Stimulated activated CD8-positive, alpha-beta memory T cell treated with anti-CD3 and anti-CD28 coated beads, Interleukin-2, amount 100 ng/mL, for 48 hours (primary cell): ENCODE measurements at regions not wholly inside any gene's neighbourhood (a gene's known extent, or its start where the extent isn't known, plus 50 kb on each side); places are given as distances from the start of the nearest gene placed in this dataset.

Experiments
- DNase-seq, 2 donors: peaks; one replicate each; pipeline ENCODE4 v3.0.0-alpha.2; 2020; ENCODE audit warnings: low read depth in 2 of 2

DNA sequence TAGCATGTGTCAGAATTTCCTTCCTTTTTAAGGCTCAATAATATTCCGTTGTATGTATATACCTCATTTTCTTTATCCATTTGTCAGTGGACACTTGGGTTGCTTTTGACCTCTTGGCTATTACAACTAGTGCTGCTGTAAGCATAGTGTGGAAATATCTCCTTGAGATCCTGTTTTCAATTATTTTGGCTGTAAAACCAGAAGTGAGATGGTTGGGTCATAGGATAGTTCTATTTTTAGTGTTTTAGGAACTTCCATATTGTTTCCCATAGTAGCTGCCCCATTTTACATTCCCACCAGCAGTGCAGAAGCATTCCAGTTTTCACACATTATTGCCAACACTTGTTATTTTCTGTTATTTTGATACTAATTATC lies 70.4 kb upstream of the C15orf39 start:
- DNase-seq = no peak

DNA sequence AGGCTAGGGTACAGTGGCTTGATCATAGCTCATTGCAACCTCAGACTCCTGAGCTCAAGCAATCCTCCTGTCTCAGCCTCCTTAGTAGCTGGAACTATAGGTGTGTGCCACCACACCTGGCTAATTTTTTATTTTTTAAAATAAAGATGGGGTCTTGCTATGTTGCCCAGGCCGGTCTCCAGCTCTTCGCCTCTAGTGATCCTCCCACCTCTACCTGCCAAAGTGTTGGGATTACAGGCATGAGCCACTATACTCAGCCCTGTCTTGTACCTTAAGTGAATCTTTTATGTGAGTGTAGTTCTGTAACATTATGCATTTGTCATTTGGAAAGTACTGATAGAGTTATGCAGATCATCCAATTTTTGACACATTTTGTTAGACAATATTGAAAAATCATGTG lies 66.9 kb upstream of the C15orf39 start:
- no peak for DNase-seq

DNA sequence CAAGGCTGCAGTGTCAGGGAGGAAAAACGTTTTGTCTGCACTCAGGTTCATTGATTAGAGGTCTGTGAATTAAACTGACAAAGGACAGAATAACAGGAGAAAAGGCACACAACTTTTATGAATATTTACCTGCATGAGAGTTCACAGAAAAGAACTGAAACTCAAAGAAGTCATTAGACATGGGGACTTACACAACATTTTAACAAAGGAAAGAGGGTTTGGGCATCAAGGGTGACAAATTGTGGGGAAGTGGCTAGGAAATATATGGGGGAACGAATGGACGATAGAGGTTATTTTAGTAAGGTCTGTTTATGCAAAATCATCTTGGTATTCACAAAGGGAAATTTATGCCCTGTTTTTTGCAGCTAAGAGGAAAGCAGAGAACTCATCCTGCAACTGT lies 65.6 kb upstream of the C15orf39 start:
- no peak for DNase-seq

DNA sequence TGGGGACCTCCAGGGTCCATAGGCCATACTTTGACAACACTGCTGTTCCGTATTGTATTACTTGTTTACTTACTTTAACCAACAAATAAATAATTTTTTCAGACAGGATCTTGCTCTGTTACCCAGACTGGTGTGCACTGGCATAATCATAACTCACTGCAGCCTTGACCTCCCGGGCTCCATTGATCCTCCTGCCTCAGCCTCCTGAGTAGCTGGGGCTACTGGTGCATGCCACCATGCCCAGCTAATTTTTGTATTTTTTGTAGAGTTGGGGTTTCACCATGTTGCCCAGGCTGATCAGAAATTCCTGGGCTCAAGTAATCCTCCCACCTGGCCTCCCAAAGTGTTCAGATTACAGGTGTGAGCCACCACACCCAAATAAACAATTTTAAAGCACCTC lies 64.9 kb upstream of the C15orf39 start:
- no peak for DNase-seq

DNA sequence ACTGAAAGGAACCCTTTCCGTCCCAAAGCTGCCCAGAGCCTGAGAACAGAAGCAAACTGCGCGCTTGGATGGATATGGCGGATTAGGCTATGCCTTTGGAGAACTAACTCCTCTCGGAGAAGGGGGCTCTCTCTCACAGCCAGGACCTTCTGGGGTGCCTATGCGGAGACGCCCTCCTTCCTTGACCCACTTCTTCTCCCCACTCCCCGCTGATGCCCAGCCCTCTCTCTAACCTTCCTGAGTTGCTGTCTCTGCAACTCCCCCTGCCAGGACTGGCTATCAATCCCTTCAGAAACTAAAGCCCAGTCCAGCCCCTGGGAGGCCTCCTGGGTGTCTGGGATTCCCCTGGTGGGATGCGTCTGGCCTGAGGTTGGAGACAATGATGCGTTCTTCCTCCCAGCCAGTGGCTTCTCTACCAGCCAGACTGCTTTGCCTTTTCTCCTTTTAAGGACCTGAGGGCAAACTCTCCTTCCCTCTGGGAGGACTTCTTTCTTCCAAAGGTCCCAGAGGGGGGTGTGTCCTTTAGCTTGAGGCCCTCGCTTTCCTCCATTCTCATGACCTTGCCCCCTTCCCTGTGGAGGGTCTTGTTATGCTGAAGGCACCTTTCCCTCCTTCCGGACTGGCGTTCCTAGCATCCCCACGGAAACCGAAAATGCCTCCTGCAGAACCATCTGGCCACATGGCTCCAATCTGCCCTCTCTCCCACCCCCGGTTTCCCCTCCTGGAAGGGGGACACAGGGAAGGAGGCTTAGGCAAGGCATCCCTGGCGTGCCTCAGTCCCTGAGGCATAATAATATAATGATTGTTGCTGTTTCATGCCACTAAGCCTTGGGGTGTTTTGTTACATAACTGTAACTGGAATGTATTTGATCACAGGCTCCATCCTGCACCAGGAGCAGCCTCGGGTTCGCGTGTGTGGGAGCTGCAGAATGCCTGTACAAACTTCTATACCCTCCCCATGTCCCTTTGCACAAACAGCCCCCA lies 63.4 kb upstream of the C15orf39 start:
- DNase-seq = no peak

DNA sequence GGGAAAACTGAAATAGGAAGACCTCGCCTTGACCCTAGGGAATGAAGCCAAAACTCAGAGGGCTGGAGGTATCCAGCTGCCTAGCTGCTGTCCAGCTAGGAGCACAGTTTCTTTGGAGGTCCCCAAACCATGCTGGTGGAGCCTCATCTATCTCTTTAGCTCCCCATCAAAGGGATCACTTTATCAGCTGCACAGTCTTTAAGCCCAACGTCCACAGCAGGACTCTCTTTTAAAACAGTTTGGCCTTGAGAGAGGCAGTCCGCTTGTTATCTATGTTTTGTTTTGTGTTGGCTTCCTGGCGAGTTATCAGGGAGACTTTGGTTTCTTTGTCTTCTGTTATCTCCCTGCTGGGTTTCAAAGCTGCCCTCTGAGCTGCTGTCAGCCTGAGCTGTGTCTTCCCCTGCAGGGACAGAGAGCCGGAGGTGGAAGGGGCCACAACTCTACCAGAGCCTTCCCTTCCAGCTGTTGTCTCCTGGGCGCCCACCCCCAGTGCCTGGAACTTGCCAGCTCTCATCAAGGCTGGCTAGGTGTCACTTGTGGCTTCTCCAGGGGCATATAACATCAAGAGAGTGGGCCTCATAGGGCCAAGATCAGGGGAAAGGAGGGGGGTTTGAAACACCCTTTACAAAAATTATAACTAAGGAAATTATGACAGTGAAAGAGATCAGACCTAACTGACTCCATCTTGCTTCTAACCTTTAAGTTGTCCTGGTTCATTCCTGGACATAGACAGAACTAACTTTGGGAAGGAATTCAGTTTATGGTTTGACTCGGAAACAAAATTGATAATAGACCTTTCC lies 61.4 kb upstream of the C15orf39 start:
- DNase-seq = no peak

DNA sequence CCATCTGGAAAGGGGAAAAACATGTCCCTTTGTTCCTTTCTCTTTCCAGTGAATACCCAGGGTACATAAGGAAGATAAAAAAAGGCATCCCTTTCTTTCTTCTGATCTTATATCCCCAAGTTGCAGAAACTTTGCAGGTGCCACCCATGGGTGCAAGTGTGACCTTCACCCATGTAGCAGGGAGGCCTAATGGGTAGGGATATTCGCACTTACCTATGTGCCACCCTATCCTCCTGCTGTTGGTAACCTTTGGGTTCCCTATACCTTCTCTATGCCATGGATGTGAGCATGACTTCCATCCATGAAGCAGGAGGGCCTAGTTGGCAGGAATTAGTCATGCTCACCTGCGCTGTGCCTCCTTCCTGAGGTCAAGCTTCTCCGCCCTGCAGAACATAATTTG lies 59.2 kb upstream of the C15orf39 start:
- no peak for DNase-seq

DNA sequence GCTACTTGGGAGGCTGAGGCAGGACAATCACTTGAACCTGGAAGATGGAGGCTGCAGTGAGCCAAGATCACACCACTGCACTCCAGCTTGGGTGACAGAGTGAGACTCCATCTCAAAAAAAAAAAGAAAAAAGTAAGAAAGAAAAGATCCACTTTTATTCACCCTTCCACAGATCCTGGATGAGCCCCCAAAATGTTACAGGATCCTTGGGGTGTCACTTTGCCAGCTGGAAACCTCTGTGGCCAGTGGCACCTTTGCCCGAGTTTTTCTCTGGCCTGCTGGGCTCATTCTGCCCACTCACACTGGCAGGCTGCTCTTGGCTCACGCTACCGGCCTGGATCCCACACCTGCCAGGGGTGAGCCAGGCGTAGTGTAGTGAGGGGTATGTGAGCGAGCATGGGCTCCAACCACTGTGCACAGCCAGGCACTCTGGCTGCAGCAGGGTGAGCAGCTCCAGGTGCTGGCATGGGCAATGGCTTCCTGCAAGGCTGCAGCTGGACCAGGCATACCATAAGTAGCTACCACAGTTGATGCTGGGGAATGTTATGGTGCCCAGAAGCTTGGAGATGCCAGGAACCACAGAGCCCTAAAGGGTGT lies 57.8 kb upstream of the C15orf39 start:
- no peak for DNase-seq

DNA sequence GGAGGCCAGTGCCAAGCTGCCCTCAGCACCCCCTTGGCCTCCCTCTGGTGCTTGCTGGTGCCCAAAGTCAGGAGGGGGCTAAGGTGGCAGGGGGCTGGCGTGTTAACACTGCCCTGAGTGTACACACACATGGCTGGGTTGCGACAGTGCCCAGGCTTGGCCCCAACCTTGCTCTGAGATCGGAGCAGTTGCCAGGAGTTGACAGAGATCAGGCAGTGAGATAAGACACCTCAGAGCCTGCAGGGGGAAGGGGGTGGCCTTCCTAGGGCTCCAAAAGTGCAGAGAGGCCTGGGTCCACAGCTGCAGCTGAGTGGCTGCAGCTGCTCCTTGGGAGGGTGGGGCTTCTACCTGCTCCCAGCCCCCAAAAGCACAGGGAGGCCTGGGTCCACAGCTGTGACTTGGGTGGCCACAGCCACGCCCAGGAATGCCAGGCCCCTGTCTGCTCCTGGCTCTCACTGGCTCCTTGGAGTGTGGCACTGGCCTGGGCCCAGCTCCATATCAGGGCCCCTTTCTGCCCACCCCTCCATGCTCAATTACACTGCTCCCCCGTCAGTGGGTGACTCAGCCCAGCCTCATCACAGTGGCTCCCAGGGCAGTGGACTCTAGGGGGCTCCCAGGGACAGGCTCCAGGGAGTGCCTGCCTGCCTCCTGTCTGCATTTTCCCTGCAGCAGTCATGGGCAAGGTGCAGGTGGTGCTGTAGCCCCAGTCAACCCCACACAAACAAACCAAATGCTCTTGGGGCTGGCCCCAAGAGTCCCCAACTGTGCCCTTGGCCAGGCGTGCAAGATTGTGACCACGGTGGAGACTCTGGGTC lies 56.4 kb upstream of the C15orf39 start:
- no peak for DNase-seq

DNA sequence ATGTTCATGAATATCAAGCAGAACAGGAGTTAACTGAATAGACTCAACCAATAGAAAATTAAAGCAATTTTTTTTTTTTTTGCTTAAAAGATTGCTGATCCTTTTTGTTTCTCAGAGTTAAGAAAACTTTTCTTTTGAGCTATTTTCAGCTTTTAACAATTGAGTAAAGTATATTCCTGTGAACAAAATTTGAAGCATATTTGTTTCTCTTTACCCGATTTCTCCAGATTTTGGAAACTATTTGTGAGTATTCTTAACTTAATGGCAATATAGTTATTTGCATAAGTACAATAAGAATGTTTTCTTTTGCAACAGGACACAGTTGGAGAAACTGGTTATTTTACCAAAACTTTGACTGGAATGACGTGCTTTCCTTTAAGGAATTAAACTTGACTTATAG lies 53.4 kb upstream of the C15orf39 start:
- DNase-seq = no peak

DNA sequence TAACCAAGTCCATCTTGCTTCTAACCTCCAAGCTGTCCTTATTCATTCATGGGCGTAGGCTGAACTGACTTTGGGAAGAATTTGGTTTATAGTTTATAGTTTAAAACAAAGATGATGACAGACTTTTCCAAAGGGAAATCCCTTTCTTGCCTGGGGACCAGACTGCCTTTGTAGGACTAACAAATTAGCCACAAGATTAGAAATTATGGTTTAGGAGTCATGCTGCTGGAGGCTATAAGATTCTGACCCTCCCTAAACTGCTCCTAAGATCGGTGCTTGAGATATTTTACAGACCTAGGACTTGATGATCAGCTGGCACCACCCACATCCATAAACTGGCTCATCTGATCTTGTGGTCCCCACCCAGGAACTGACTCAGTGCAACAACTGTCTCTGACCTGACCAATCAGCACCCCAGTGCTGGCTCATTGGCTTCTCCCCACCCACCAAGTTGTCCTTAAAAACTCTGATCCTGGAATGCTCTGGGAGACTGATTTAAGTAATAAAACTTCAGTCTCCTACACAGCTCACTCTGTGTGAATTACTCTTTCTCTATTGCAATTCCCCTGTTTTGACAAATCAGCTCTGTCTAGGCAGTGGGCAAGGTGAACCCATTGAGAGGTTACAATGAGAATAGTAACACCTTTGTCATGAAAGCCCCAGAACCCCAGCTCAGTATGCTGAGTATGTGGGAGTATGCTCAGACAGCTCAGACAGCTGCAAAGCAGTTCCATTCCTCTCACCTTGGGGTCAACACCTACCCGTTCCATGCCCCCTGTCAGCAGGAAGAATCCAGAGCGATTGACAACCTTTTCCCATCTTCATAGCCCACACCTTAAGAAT lies 51.6 kb upstream of the C15orf39 start:
- no peak for DNase-seq

DNA sequence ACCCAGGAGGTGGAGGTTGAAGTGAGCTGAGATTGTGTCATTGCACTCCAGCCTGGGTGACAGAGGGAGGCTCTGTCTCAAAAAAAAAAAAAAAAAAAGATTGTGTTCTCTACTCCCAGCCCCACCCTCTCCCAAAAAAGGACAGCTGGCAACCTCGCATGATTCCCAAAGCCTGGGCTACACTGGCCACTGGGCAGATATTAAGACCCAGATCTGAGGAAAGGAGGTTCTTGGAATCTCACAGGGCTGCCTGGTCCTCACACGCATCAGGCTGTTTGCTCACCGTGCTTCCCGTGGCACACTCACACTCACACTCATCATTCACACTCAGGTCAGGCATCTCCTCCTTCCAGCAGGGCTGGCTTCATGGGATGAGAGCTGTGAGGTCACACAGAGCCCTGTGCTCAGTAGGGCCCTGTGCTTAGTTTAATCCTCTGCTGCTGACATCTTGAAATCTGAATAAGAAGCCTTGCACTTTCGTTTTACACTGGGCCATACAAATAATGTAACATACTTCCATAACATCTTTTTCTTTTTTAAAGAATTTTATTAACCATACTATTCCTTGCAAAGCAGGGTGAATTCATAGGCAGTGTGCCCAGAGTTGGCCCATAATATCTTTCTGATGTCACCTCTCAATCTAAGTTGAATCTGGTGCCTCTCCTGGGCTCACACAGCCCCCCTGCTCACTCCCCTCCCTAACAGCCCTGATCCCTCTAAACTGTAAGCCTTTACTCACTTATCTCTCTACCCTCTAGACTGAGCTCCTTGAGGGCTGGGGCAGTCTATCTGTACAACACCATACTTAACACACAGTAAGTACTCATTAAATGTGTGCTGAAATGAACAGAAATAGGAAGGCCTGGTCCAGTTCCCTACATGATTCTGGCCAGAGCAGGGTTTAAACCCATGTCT lies 50.2 kb upstream of the C15orf39 start:
- DNase-seq = no peak
